G401.6 (cell line): ENCODE measurements at regions not wholly inside any gene's neighbourhood (a gene's known extent, or its start where the extent isn't known, plus 50 kb on each side); places are given as distances from the start of the nearest gene placed in this dataset.

Experiments
- FAIRE-seq: peaks from 2 replicates; lab custom pipeline; 2012; peaks lifted over from hg19 to GRCh38; lab: Jason Lieb, UNC

DNA sequence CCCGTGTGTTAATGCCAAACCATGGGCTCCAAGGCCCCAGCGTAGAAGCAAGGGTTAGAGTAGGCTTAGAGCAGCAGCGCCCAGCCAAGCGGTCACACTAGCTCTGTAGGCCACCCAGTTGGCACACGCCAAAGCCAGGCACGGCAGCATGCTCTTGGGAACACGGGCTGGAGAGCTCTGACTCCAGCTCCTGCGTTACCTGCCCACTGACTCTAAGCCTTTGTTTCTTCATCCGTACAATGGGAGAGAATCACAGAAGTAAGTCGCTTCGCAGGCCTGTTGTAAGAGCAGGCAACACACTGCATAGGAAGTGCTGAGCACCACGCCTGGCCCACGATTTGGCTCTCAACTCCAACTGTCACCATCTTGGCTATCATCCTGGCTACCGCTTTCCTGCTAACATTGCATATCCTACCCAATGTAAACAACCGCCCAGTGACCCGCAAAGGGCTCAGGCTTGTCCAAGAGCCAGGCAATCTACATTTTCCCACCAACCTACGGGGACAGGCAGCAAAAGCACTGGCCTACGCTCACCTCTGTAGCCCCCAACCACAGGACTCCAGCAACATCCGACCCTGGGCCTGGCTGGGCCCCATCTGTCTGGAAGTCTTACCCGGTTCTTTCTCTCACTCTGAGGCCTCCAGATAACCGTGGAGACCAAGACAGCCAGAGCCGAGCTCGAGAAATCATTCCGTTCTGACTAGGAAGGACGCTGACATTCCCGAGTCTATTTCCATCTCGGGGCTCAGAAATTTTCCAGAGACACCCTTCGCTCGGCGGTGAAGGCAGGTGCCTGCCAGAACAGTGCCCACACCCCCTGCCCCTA is 91.5 kb upstream of the ZNF507 start:
- FAIRE-seq: no peak

GRCh38 chr19:32254509-32254890 is 90.9 kb upstream of the ZNF507 start:
- FAIRE-seq: no peak

DNA sequence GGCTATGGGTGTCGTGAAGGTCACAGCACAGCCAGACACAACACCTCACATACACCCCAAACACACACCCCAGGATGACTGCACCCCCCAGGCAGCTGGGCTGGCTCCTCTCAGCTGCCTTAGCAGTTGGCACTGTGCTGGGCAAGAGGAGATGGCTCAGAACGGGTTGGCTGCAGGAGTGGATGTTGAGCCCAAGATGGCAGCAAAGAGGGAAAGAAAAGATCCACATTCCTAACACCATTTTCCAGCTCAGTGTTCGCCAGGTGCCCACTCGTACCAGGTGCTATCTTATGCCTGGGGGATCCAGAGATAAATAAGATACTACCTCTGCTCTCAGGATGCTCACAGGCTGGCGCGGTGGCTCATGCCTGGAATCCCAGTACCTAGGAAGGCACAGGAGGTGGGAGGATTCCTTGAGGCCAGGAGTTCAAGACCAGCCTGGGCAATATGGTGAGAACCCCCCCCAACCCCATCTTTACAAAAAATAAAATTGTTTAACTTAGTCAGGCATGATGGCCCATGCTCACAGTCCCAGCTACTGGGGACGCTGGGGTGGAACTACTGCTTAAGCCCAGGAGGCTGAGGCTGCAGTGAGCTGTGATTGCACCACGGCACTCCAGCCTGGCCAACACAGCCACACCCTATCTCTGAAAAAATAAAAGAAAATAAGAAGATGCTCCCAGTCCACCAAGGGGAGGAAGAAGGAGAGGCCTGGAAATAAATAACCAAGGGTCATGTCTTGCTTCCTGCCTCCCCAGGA is 89.7 kb upstream of the ZNF507 start:
- FAIRE-seq: no peak

DNA sequence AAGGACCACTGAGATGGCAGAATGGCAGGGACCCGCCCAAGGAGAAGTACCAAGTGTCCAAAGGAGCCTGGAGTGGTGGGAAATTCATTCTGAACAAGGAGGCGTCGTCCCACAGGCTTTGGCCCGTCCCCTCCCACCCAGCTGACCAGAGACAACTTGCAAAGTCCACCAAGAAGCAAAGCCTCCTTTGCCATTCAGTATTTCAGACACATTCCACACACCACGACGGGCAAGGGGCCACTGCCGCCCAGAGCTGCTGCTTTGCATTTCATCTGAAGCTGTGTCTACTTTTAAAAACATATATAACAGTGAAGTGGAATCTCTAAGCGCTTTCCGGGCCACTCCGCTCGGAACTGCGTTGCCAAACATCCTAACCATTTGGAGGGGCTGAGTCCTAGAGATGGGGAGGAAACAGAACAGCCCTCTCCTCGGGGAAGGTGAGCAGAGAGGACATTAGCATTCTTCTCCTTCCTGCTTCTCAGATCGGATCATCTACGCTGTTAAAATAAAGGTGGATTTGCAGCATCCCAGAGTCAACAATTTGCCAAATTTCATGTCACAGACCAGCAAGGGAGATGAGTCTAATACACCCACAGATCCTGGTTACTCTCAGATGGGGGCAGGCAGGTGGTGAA is 89.0 kb upstream of the ZNF507 start:
- FAIRE-seq: no peak

DNA sequence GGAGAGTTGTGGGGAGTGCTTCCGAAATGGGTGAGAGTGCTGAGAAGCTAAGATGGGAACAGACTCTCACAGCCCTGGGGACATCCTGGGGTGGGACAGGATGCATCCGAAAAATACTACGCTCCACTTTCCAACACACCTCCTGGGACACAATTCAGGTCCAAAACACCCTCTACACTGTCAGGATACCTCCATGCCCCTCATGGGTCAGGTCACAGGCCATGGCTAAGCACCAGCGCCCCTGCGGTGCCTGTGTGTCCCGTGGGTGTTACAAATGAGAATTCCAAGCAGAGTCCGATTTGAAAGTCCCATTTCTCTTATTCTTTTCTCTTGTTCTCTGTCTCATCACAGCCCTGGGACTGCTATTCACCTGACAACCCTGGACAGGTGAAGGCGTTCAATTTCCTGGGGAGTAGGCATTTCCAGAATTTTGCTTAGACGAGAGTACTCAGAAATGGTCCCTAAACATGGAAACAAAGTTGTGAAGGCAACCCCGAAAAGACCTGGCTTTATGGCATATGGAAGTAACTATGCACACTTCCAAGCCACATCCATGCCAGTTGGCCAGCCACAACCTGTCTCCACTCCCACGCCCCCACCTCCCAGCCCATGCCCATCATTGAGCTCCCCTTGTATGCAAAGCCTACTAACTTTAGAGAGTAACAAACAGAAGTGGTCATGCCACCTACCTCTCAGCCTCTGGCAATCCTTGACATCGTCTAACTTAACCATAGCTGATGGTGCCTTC is 87.9 kb upstream of the ZNF507 start:
- no peak for FAIRE-seq

- no peak for FAIRE-seq
Measured at GRCh38 chr19:32258167-32258566, 87.2 kb upstream of the ZNF507 start.

DNA sequence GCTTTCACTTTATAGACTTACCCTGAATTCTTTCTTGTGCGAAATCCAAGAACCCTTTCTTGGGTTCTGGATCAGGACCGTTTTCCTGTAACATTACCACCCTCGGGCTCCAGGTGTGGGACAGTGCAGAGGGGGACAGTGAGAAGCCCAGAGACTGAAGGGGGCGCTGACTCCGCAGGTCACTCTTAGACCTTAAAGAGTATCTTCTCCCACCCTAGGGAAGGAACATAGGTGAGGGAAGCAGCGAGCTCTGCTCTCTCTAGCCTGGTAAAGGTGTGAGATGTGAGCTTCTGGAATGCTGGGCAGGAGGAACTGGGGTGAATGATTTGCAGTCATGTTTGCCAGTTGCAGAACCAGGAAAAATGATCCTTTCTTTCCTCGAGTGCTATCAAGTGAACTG is 80.8 kb upstream of the ZNF507 start:
- FAIRE-seq: no peak

DNA sequence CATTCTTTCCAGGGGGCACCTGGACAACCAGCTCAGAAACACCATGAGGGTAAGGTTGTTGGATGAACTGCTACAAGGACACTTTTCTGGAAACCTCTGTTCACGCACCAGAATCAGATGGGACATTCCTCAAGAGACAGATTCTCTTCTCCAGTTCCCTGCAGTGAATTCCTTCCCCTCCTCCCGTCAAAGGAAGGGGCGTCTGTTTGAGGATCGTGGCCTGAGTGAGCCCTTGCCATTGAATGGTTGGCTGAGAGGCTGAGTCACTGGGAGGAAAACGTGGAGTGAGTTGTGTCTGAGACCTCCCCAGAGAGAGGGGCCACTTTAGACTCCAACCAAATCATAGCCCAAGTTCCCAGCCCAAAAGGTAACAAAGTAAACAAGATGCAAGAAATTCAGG is 79.4 kb upstream of the ZNF507 start:
- FAIRE-seq: no peak

- FAIRE-seq: no peak
Measured at GRCh38 chr19:32266460-32266859, 79.0 kb upstream of the ZNF507 start.

GRCh38 chr19:32268381-32268780 is 77.0 kb upstream of the ZNF507 start:
- FAIRE-seq: no peak

DNA sequence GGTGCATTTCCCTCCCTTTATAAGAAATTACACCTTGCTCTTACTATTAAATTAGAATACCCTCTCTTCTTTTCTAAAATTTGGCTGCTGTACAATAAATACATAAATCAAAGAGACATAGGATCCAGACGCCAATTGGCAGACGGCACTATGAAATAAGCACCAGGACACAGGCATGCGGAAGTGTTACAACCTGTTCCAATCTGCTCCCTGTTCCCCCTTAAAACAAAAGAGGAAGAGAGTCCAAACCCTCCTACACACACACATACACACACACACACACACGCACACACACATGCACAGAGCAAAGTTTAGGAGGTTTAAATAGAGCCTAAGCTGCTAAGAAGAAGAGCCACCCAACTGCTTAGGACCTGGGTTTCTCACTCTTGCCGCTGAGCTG is 75.6 kb upstream of the ZNF507 start:
- FAIRE-seq: no peak

DNA sequence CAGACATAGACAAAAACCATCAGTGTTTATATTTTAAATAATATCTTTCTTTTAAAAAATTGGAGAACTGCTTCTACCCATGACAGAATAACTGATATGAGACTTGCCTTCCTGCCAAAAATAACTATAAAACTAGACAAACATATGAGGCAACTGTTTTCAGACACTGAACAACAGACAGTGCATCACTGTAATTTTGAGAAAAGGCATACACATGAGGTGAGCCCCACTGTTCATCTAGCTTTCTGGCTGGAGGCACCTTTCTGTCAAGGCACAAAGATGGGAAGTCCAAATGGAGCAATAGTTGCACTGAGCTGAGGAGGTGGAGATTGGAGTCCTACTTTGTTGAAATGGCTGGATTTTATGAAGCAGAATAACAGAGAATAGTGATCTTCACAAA is 71.9 kb upstream of the ZNF507 start:
- no peak for FAIRE-seq

GRCh38 chr19:32287086-32287485 is 58.3 kb upstream of the ZNF507 start:
- no peak for FAIRE-seq

GRCh38 chr19:32287811-32288227 is 57.6 kb upstream of the ZNF507 start:
- FAIRE-seq: no peak

DNA sequence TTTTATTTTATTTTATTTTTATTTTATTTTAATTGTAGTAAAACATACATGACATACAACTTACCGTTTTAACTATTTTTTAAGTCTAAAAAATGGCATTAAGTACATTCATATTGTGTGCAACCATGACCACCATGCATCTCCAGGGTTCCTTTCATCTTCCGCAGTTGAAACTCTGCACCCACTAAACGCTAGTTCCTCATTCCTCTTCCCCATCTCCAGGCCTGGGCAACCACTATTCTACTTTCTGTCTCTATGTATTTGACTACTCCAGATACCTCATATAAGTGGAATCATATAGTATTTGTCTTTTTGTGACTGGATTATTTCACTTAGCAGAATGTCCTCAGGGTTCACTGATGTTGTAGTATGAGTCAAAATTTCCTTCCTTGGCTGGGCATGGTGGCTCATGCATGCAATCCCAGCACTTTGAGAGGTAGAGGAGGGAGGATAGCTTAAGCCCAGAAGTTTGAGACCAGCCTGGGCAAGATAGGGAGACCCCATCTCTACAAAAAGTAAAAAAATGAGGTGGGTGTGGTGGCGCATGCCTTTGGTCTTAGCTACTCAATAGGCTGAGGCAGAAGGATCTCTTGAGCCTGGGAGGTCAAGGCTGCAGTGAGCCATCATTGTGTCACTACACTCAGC is 55.7 kb upstream of the ZNF507 start:
- no peak for FAIRE-seq

- no peak for FAIRE-seq
Measured at GRCh38 chr19:32291876-32292275, 53.5 kb upstream of the ZNF507 start.

GRCh38 chr19:32294871-32295438 is 50.5 kb upstream of the ZNF507 start:
- no peak for FAIRE-seq
